Colon (tissue), 2 donors: ENCODE measurements at regions not wholly inside any gene's neighbourhood (a gene's known extent, or its start where the extent isn't known, plus 50 kb on each side); places are given as distances from the start of the nearest gene placed in this dataset.

ENCODE experiments used
- FAIRE-seq: peaks from 2 replicates; lab custom pipeline; 2012; peaks lifted over from hg19 to GRCh38; lab: Jason Lieb, UNC
- donor health status: control.
- donor health status: control.

DNA sequence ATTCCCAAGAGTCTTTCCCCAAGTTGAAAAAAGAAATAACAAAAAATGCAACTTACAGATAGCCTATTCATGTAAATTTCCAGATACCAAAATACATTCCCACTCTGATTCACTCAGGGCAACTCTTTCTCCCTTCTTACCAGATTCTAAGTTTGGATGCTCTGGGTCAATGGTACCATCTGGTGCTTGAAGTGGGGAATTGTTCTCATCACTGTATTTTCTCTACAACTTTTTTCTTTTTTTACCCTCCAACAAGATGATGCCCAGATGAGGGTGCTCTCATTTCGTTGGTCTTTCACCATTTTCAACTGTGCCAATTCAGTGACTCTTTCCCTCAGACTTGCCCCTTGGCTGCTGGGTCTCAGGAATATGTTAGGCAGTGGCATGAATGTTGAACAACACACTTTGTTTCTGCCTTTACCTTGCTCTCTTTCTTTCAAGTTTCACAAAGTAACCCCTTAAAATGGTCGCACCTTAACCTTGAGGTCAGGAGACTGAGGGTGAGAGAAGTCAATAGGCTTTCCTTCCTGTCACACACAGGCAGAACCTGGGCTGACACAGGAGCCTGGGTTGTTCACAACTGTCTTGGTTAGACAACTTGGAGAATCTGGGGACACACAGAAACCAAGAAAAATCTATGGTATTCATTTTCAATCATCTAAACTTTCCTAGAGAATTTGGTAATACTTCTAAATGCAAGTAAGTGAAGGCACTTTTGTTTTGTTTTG, 330.7 kb upstream of the SLCO3A1 start:
- no peak for FAIRE-seq

DNA sequence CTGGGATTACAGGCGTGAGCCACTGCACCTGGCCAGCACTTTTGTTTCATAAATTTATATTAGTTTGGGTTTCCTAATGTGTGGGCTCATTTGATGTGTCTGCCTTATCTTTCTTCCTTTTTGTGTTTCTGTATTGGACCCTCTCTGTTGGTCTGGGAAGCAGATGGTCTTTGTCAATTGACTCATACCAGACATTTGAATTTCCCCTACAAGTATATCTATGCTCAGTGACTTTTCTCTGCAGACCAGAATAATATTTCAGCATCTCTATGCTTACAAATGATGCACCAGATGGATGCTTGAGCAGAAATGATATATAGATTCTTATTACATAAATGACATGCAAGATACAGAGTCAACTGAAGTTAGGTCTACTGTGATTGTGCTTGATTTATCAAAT, 329.9 kb upstream of the SLCO3A1 start:
- FAIRE-seq = no peak

DNA sequence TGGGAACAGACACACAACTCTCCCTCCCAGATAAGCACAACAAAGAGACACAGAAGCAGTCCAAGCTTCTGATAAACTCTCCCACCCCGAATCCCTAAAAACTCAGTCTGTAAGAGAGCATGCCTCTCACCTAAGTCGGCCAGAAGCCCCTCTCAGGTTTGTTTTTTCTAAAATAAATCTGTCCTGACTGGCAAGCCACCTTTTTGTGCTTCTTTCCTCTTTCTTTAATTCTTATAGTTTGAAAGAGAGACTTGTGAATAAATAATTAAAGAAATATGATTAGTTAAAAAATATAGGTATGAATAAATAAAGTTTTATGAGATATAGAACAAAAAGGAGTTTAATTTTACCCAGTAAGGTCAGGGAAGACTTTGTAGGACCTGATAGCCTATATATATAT, 329.0 kb upstream of the SLCO3A1 start:
- no peak for FAIRE-seq

DNA sequence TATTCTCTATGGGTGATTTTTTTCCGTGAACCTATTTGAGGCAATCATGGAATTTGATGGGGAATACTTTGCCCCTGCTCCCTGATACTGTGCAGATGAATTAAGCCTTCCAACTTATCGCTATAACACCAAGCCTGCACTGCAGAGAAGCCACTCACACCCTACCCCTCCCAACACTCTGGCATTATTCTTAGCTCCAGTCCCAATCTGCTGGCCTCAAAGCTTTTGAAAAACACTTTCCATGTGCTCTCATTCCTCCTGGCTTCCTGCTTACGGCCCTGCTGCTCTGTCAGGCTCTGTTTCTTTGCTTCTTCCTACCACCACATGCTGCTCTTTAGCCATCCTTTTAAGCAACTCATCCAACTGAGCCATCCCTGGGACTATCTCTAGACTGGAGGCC, 327.8 kb upstream of the SLCO3A1 start:
- no peak for FAIRE-seq

DNA sequence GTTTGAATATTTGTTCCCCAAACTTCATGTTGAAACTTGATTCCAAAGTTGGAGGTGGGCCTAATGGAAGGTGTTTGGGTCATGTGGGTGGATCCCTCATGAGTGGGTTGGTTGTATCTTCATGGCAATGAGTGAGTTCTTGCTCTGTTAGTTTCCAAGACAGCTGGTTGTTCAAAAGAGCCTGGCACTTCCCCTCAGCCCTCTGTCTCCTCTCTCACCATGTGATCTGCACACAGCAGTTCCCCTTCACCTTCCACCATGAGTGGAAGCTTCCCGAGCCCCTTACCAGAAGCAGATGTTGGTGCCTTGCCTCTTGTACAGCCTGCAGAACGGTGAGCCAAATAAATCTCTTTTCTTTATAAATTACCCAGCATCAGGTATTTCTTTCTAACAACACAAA, 327.1 kb upstream of the SLCO3A1 start:
- no peak for FAIRE-seq

DNA sequence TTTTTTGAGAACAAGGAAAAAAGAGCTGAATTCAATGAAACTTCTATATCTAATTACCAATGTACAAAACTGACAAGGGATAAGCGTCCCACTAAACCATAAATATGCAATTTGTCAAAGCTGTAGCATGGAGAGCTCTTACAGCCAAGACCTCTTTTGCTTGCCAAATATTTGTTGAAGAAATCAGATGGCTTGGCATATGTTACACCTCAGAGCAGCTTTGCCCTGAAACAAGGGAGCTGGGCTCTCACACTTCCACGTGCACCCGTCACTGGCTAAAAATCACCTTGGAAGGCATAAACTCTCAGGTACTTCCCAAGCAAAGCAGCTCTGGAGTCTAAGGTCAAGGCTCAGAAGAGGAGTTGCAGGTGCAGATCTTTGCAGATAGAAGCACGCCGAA, 324.7 kb upstream of the SLCO3A1 start:
- FAIRE-seq = no peak

DNA sequence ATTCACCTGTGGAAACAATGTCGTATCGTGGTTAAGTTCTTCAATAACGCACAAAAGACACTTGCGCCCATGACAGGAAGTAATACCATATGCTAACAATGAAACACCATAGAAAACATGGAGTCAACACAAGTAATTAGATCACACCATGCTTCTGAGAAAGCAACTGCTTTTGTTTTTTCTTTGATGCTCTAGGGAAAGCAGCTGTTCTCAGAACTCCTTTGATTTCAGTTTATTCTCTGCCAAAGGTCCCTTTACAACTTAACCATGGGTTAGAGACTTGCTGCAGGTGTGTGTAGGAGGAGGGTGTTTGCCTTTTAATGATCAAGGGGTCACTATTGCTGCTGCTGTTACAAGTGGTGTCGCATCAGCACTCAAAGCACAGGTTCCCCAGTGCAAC, 324.0 kb upstream of the SLCO3A1 start:
- FAIRE-seq = no peak

DNA sequence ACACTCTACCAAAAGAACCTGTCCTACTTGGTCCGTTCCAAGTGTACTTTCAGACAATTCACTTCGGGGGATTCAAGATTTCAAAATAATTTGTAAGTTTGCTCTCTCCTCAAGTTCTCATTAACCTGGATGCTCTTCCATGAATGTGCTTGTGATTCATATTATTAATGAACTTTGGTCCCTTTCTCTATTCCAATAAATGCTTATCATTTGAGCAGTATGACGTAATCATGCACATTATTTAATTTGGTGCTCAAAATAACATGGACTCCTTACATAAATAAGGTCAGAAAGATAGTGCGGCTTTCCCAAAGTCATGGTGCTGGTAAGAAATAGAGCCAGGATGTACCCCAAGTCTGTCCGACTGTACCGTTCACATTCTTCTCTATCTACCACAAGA, 323.2 kb upstream of the SLCO3A1 start:
- FAIRE-seq = no peak

DNA sequence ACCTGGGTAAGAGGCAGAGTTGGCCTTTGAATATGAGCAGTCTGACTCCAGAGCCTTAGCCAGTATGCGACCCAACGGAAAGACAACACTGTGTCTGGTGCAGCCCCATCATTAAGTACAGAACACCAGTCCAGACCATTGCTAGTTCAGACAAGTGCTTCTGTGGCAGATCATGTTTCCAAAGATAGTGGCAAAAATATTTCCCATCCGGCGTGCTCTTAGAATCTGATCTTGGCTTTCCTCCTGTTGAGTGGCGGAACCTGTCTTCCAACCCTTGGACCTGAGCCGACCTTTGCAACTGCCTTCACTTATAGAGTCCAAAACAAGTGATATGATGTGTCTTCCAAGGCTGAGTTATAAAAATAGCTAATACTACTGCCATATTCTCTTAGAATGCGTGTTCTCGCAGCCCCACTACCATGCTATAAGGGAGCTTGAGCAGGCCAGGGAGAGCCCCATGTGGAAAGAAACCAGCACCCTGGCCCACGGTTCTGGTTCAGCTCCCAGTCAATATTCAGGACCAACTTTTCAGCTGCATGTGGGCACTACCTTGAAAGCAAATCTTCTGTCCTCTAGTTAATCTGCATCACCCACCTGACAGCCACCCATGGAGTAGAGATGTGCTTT, 322.4 kb upstream of the SLCO3A1 start:
- no peak for FAIRE-seq

DNA sequence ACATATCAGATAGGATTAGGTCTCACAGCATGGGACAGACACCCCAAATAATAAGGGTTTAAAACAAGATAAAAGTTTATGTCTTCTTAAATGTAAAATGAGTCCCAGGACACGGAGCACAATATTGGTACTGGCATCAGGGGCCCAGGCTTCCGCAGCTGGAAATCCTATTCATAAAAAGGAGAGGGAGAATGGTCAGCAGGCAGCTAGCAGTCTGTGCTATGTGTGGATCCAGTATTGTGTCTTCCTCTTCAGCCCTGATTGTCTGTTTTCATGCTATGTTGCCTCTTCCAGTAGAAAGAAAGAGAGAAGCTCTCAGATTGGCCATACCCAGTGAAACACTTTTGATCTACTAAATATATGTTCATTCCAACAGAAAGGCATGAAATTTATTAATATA, 319.3 kb upstream of the SLCO3A1 start:
- no peak for FAIRE-seq

DNA sequence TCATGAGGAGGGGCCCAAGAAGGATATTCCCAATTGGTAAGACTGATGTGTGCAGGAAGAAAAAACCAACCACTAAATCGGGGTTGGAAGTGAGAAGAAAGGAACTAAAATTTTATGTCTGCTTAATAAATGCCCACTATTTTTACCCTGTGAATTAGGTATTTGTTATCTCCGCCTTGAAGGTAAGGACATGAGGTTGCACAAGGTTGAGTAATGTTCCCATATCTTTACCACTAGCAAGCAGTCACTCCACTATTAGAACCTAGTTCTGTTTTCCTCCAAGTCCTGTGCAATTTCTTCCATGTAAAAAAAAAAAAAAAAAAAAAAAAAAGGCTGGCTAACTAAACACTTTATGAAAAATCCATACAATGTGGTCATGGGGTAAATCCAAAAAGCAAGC, 318.5 kb upstream of the SLCO3A1 start:
- no peak for FAIRE-seq

DNA sequence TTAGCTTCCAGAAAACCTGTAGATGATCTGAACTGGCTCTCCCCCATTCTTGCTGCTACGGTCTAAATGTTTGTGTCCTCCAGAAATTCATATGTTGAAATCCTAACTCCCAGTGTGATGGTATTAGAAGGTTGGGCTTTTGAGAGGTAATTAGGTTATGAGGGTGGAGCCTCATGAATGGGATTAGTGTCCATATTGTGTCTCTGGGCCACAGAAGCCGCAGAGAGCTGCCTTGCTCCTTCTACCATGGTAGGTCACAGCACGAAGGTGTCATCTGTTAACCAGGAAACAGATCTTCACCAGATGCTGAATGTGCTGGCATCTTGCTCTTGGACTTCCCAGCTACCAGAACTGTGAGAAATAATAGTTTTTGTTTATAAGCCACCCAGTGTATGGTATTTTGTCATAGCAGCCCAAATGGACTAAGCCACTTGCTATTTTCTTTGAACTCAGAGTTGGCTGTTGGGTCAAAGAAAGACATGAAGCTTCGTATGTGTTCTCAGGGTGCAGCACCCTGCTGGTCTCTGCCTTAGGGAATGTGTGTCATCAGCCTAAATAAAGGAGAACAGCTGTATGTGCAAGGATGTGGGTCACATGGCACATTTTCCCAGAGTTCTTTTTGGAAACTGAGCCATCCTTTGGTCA, 317.5 kb upstream of the SLCO3A1 start:
- no peak for FAIRE-seq

DNA sequence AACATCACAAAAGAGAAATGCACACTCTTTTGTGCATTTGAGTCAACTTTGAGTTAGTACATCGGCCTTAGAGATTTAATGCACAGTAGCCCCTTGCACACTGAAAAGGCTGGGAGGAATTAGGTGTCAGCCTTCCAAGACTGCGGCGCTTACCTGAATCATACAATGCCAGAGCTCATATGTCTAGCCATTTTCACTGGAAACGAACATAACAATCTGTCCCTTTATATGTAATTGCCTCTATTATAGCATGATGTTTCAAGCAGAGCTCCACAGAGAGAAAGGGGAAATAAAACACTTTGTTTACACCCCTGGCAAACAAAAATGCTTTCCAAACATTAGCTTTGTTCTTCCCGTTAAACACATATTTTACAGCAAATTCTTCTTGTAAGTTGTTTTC, 315.7 kb upstream of the SLCO3A1 start:
- FAIRE-seq = no peak

DNA sequence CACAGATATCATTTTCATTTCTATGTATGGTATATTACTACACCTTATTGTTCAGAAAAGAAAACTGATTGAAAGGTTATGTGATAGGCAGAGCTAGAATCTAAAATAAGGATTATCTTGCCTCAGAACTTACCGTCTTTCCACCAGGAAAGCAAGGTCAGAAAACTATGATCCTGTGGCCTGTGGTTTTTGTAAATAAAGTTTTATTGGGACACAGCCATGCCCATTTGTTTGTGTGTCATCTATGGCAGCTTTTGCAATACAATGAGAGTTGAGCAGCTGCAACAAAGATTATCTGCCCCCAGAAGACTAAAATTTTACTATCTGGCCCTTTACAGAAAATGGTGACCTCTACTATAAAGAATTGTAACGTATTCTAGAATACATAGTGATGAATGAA, 314.7 kb upstream of the SLCO3A1 start:
- no peak for FAIRE-seq

DNA sequence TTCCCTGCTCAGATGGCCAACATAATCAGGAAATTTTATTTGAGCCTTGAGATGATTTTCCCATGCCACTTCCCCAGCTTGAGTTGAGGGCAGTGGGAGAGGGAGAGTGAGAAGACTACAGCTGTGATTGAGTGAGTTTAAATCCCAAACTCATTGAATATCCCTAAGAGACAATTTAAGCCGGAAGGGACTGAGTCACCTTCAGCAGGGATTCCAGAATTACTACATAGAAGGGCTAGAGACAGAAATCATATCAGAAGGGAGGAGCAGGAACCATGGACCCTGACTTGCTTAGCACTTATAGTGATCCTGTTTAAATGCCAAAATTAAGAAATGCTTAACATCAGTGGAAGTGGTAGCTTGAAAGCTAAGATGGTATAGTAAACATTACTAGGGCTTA, 312.2 kb upstream of the SLCO3A1 start:
- FAIRE-seq = no peak

DNA sequence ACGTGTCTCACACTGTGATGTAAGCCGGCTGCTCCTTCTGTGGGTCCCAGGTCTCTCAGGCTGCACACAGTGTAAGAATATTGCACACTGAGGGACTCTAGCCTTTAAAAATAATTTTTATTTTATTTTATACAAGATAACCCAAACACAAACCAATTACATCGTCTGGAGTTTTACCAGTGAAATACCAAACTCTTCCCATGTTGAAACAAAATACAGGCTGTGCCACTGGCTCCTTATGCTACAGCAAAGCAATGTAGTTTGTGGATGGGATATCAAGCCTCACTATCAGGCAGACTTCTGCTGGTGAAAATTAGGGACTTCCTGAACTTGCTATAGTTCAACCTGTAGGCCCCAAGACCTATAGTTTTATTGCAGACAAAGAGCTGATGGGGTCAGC, 311.3 kb upstream of the SLCO3A1 start:
- no peak for FAIRE-seq

DNA sequence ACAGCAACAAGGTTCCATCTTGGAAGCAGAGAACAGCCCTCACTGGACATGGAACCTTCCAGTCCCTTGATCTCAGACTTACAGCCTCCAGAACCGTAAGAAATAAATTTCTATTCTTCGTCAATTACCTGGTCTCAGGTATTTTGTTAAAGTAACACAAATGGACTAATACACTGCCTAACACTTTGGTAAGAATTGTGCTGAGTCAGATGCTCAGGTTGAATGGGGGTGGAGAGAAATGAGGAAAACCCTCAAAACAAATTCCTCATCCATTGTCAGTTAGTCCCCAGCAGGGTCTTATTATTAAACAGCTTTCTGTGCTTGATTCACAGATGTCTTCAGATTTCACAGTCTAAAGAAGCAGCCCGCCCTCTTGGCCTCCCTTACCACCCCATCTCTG, 306.2 kb upstream of the SLCO3A1 start:
- FAIRE-seq = no peak

DNA sequence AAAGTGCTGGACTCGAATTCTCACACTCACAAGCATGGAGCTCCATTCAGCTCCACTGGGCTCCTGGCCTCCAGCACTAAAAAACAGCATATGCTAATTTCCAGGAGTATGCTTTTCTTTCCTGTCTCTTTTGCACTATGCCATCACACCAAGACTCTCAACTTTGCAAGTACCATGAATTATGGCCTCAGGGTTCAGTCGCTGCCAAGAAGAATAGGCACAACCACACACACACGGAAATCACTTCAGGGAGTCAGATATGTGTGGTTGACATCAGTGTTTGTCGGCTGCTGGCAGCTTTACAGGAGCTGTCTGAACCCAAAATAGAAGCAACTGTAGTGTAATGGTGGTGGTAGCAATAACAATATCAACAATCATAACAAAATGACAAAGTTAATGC, 305.0 kb upstream of the SLCO3A1 start:
- no peak for FAIRE-seq

DNA sequence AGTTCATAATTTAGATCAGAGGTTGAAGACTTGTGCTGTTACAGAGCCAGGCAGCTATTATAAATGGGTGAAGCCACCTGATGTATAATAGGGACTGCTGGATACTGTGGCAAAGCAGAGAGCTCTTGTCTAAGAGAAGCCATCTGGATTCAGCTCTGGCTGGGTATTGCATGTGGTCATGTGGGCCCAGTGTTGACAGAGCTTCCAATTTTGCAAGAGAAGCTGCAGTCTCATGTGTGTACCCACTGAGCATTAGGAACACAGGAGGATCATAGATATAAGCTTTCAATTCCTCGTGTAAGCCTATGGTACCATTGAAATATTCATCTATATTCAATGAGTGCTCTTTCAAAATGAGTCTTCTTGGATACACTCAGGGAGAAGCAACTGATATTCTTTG, 303.9 kb upstream of the SLCO3A1 start:
- FAIRE-seq = no peak

DNA sequence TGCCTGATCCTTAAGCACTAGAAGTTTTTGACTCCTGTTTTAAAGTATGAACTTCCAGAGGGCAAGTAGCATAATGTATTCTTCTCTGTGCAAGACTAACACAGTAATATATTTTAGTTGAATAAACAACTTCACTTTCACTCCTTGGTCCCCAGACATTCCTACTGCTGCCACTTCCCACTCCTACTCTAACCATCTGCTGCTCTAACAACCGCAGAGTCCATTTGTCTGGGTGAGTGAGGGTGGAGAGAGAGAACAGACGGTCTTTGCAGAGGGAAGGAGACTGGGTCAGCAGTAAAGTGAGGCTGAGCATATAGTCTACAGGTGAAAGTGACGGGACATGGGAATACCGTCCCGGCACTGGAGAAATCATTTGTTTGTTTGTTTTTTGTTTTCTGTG, 301.0 kb upstream of the SLCO3A1 start:
- FAIRE-seq = no peak

DNA sequence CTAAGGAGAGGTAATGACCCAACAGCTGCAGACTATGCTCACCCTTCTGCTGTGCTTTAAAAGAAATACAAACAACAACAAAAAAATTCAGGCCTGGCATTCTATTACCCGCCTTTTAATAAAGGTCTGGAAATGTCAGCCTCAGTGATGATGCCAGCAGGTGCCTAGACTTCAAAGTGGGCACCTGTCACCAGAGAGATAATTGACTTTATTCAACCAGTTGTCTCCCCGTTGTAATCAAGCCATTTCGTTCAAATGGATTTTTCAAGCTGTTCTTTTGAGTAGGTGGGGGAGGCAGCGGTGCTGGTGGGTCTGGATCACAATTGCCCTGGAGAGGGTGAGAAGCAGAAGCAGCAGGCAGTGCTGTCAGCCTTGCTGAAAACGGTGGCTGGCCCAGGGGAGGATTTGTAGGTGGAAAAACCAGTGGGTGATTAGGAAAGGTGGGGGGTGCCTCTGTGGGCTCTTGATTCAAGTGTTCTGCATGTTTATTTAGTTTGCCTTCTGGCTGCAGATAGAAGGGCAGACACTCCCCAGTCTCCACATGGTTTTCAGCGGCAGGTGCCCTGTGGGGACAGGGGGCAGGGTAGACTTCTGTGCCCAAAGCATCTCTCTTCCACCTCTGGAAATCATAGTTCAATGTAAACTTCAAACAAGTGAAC, 300.2 kb upstream of the SLCO3A1 start:
- FAIRE-seq = no peak

DNA sequence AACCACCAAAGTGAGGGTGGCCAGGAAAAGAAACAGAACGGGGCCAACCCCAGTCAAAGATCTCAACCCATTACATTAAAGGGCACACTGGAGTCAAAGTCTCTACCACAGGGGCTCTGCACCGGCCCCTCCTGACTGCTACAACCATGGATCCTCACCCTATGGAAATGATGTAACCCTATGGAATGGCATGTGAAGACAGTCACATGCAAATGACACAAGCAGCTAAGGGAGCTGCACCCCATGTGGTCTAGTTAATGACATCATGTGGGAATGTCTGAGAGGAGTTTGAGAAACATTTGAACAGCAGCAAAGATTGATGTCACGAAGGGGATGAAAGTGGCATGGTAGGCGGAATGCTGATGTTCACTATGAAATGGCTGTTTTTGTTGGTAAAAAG, 298.2 kb upstream of the SLCO3A1 start:
- no peak for FAIRE-seq

DNA sequence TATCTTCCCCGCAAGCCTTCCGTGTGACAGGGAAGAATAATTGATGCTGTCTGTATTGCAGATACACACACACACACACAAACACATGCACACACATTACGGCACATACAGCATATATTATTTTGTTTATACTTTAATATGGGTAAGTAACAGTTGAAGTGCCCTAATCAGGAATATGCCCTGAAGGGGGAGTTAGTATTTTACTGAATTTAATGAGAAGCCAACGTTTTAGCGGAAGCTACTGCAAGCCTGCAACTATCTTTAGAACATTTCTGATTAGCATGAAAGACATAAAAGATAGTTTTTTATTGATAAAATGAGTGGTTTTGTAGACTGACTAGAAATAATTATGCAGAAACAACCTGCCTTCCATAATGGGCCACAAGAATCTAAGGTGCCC, 296.6 kb upstream of the SLCO3A1 start:
- FAIRE-seq = no peak
